ENCODE measurements at regions not wholly inside any gene's neighbourhood (a gene's known extent, or its start where the extent isn't known, plus 50 kb on each side); places are given as distances from the start of the nearest gene placed in this dataset.

- TF ChIP-seq SNAPC4 (CRISPR knock-in tag; IDR thresholded peaks at IDR 0.05) = no peak
- no peak for TF ChIP-seq ZNF34 (CRISPR knock-in tag; IDR thresholded peaks at IDR 0.05; ENCODE audit: borderline replicate concordance)
- no peak for TF ChIP-seq HES4 (CRISPR knock-in tag; IDR thresholded peaks at IDR 0.05; ENCODE audit: borderline replicate concordance)
- no peak for TF ChIP-seq TBP (CRISPR knock-in tag; IDR thresholded peaks at IDR 0.05)
- no peak for TF ChIP-seq CBX5 (CRISPR knock-in tag; IDR thresholded peaks at IDR 0.05; ENCODE audit: borderline replicate concordance)
- no peak for TF ChIP-seq SMC3 (IDR thresholded peaks at IDR 0.05; ENCODE audit: low read length)
- no peak for TF ChIP-seq SETDB1 (CRISPR knock-in tag; IDR thresholded peaks at IDR 0.05; ENCODE audit: borderline replicate concordance)
- TF ChIP-seq FOXO4 (CRISPR knock-in tag; conservative IDR thresholded peaks at IDR 0.05) = no peak
Observed at GRCh38 chr10:6987536-6987945, 407.5 kb upstream of the PRKCQ start (continued).
